Trophoblast cell (in vitro differentiated cells and primary cell): ENCODE measurements at regions not wholly inside any gene's neighbourhood (a gene's known extent, or its start where the extent isn't known, plus 50 kb on each side); places are given as distances from the start of the nearest gene placed in this dataset.

Experiments used
- DNase-seq, 2 donors: peaks; one replicate each; pipeline ENCODE4 v3.0.0-alpha.2; 2016
- H2AFZ ChIP-seq: 2 replicates; pipeline ENCODE4 v1.6.1; 2013; ENCODE audit warnings: low read length, moderate library complexity, mild to moderate bottlenecking; ENCODE audit not compliant: insufficient read depth, poor library complexity
- H2AK5ac ChIP-seq: 2 replicates; pipeline ENCODE4 v1.6.1; 2013; ENCODE audit warnings: mild to moderate bottlenecking, low read length
- H2BK120ac ChIP-seq: 2 replicates; pipeline ENCODE4 v1.6.1; 2013; ENCODE audit warnings: low read length, mild to moderate bottlenecking, moderate library complexity; ENCODE audit not compliant: insufficient read depth, poor library complexity
- H2BK12ac ChIP-seq: 2 replicates; pipeline ENCODE4 v1.6.1; 2013; ENCODE audit warnings: mild to moderate bottlenecking, low read length, moderate library complexity
- H2BK5ac ChIP-seq: 2 replicates; pipeline ENCODE4 v1.6.1; 2013; ENCODE audit warnings: low read length, low read depth, moderate library complexity, mild to moderate bottlenecking; ENCODE audit not compliant: poor library complexity
- H3K14ac ChIP-seq: 2 replicates; pipeline ENCODE4 v1.6.1; 2013; ENCODE audit warnings: mild to moderate bottlenecking, low read length
- H3K18ac ChIP-seq: 2 replicates; pipeline ENCODE4 v1.6.1; 2013; ENCODE audit warnings: mild to moderate bottlenecking, low read length
- H3K23ac ChIP-seq: 2 replicates; pipeline ENCODE4 v1.6.1; 2013; ENCODE audit warnings: low read length
- H3K27ac ChIP-seq: 2 replicates; pipeline ENCODE4 v1.5.1; 2013; ENCODE audit warnings: low read depth, mild to moderate bottlenecking, inconsistent platforms, low read length, moderate library complexity
- H3K27me3 ChIP-seq: 2 replicates; pipeline ENCODE4 v1.6.1; 2013; ENCODE audit warnings: inconsistent platforms, mild to moderate bottlenecking, low read length, moderate library complexity; ENCODE audit not compliant: insufficient read depth
- H3K36me3 ChIP-seq, 2 experiments: 1 replicate in 1 of 2; 2 replicates in 1 of 2; pipeline ENCODE4 v1.6.1; 2013; ENCODE audit warnings: low read length in 2 of 2, mild to moderate bottlenecking in 2 of 2, moderate library complexity in 1 of 2; ENCODE audit not compliant: insufficient read depth in 2 of 2, control insufficient read depth in 1 of 2
- H3K4ac ChIP-seq: 2 replicates; pipeline ENCODE4 v1.6.1; 2013; ENCODE audit warnings: low read depth, mild to moderate bottlenecking, low read length, moderate library complexity
- H3K4me1 ChIP-seq, 2 experiments: 1 replicate in 1 of 2; 2 replicates in 1 of 2; pipeline ENCODE4 v1.6.1; 2013; ENCODE audit warnings: low read length in 2 of 2, mild to moderate bottlenecking in 2 of 2, moderate library complexity in 1 of 2; ENCODE audit not compliant: insufficient read depth in 2 of 2, control insufficient read depth in 1 of 2
- H3K4me2 ChIP-seq: 2 replicates; pipeline ENCODE4 v1.6.1; 2013; ENCODE audit warnings: inconsistent platforms, mild to moderate bottlenecking, low read length, moderate library complexity
- H3K4me3 ChIP-seq: 2 replicates; pipeline ENCODE4 v1.5.1; 2013; ENCODE audit warnings: mild to moderate bottlenecking, low read depth, low read length, inconsistent platforms
- H3K79me1 ChIP-seq: one replicate; pipeline ENCODE4 v1.6.1; 2013; ENCODE audit warnings: low read length
- H3K79me2 ChIP-seq: 2 replicates; pipeline ENCODE4 v1.6.1; 2013; ENCODE audit warnings: low read length, mild to moderate bottlenecking; ENCODE audit not compliant: control insufficient read depth, insufficient read depth, poor library complexity
- H3K9ac ChIP-seq: 2 replicates; pipeline ENCODE4 v1.6.1; 2013; ENCODE audit warnings: mild to moderate bottlenecking, low read length
- H3K9me3 ChIP-seq: 2 replicates; pipeline ENCODE4 v1.6.1; 2013; ENCODE audit warnings: low read depth, mild to moderate bottlenecking, control low read depth, inconsistent platforms, low read length; ENCODE audit not compliant: insufficient read depth
- H4K12ac ChIP-seq: 2 replicates; pipeline ENCODE4 v1.6.1; 2013; ENCODE audit warnings: low read depth, mild to moderate bottlenecking, low read length, moderate library complexity
- H4K8ac ChIP-seq: 2 replicates; pipeline ENCODE4 v1.6.1; 2013; ENCODE audit warnings: low read depth, mild to moderate bottlenecking, low read length, moderate library complexity
- H4K91ac ChIP-seq: one replicate; pipeline ENCODE4 v1.6.1; 2013; ENCODE audit warnings: low read depth, mild to moderate bottlenecking, low read length, moderate library complexity
- whole genome bisulfite sequencing: extraction: QIAGEN DNeasy Blood & Tissue Kit; methylation state at CpG from one replicate; pipeline ENCODE4 v1.1.7; 2013; ENCODE audit warnings: missing lambda C conversion rate; ENCODE audit not compliant: insufficient read length, insufficient coverage; ENCODE audit errors: extremely low coverage; 5-methylcytosine and 5-hydroxymethylcytosine counted together

DNA sequence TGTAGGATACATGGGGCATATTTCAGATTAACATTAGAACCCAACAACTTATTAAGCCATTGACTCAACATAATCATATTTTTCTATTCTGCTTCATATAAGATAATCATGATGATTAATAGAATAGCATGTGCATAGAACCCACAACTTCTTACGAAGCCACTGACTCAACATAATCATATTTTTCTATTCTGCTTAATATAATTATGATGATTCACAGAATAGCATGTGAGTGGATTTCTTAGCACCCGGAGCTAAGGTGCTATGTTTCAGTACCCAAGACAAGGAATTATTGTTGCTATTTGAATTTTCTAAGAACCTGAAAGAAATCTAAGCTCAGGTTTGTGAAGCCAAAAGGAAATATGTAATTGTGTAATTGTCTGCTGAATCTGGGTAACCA lies 96.8 kb downstream of the TENT5A start:
- no peak overlapping the region for H2AK5ac ChIP-seq
- H4K8ac ChIP-seq, result no peak overlapping the region
- no peak overlapping the region for H3K23ac ChIP-seq
- no peak overlapping the region for H3K27ac ChIP-seq
- no peak overlapping the region for H3K14ac ChIP-seq
- H2AFZ ChIP-seq, result no peak overlapping the region
- DNase-seq, result no peak
- no peak overlapping the region for H2BK12ac ChIP-seq
- no peak overlapping the region for H3K9ac ChIP-seq
- no peak overlapping the region for H3K4ac ChIP-seq
- no peak overlapping the region for H3K4me2 ChIP-seq
- no peak overlapping the region for H3K18ac ChIP-seq
- H3K79me1 ChIP-seq, result no peaks in the 10 kb centered on the region
- H2BK120ac ChIP-seq, result no peak overlapping the region
- H3K27me3 ChIP-seq, result no peaks in the 10 kb centered on the region
- H2BK5ac ChIP-seq, result no peak overlapping the region
- H3K79me2 ChIP-seq, result no peaks in the 10 kb centered on the region
- no peak overlapping the region for H4K12ac ChIP-seq
- H3K4me3 ChIP-seq, result no peak overlapping the region
- H3K9me3 ChIP-seq, result no peaks in the 10 kb centered on the region
- no CpG with 5 or more reads among the region's 2 CpGs for WGBS
- no peaks in the 10 kb centered on the region for H3K36me3 ChIP-seq
- no peaks in the 10 kb centered on the region for H3K4me1 ChIP-seq
- H4K91ac ChIP-seq, result no peak overlapping the region

DNA sequence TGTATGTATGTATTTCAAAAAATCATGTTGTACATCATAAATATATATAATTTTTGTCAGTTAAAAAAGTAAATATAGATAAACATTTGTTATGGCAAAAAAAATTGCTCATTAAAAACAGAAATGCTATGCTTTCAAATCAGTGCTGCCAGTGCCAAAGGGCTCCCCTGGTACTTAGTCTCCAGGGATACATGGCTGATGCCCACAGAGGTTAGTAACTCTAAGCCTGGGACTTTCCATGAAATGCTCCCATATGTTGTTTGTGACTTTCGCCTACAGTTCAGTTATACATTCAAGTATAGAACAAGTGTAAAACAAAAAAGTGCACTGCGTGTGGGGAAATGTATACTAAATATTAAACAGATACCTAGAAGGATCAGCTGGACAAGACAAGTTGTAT lies 104.0 kb downstream of the TENT5A start:
- H3K36me3 ChIP-seq, result no peaks in the 10 kb centered on the region
- no peak overlapping the region for H3K4me3 ChIP-seq
- no peaks in the 10 kb centered on the region for H3K27me3 ChIP-seq
- no peaks in the 10 kb centered on the region for H3K4me1 ChIP-seq
- no peak overlapping the region for H4K12ac ChIP-seq
- H3K14ac ChIP-seq, result no peak overlapping the region
- no peak overlapping the region for H3K9ac ChIP-seq
- WGBS, result no CpG with 5 or more reads among the region's 2 CpGs
- no peak overlapping the region for H3K27ac ChIP-seq
- H3K9me3 ChIP-seq, result no peaks in the 10 kb centered on the region
- H2AK5ac ChIP-seq, result no peak overlapping the region
- H3K4ac ChIP-seq, result no peak overlapping the region
- no peak overlapping the region for H4K91ac ChIP-seq
- no peak overlapping the region for H3K4me2 ChIP-seq
- no peak overlapping the region for H2BK5ac ChIP-seq
- no peak overlapping the region for H4K8ac ChIP-seq
- no peak overlapping the region for H3K18ac ChIP-seq
- no peak overlapping the region for H2AFZ ChIP-seq
- H2BK12ac ChIP-seq, result no peak overlapping the region
- no peak overlapping the region for H2BK120ac ChIP-seq
- no peak for DNase-seq
- H3K23ac ChIP-seq, result no peak overlapping the region
- no peaks in the 10 kb centered on the region for H3K79me2 ChIP-seq
- H3K79me1 ChIP-seq, result no peaks in the 10 kb centered on the region

DNA sequence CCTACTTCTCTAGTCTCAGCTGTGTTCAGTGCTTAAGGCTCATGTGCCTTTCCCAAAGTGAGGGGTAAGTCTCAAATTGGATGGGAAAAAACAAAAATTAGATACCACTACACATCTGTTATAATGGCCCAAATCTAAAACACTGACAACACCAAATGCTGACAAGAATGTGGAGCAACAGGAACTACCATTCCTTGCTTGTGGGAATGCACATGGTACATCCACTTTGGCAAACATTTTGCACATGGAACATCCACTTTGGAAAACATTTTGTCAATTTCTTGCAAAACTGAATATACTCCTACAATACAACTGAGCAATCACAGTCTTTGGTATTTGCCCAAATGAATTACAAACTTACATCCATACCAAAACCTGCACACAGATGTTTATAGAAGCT lies 109.3 kb downstream of the TENT5A start:
- Histone ChIP-seq H3K27me3 (no peaks in the 10 kb centered on the region), H3K23ac (no peak overlapping the region), H2BK120ac (no peak overlapping the region), H3K36me3 (no peaks in the 10 kb centered on the region), H3K18ac (no peak overlapping the region), H4K8ac (no peak overlapping the region), H3K14ac (no peak overlapping the region), H3K4me1 (peaks cover 2 to 3% of the 10 kb centered on the region in 2 experiments), H2AK5ac (no peak overlapping the region), H3K4me2 (no peak overlapping the region), H2AFZ (no peak overlapping the region), H3K9ac (no peak overlapping the region), H3K27ac (no peak overlapping the region), H4K91ac (no peak overlapping the region), H4K12ac (no peak overlapping the region), H3K4me3 (no peak overlapping the region), H2BK5ac (no peak overlapping the region), H3K79me2 (no peaks in the 10 kb centered on the region), H2BK12ac (no peak overlapping the region), H3K9me3 (no peaks in the 10 kb centered on the region), H3K79me1 (peaks cover 2% of the 10 kb centered on the region), H3K4ac (no peak overlapping the region)
- peak in 1 of 2 donors; percentile 55 for DNase-seq

DNA sequence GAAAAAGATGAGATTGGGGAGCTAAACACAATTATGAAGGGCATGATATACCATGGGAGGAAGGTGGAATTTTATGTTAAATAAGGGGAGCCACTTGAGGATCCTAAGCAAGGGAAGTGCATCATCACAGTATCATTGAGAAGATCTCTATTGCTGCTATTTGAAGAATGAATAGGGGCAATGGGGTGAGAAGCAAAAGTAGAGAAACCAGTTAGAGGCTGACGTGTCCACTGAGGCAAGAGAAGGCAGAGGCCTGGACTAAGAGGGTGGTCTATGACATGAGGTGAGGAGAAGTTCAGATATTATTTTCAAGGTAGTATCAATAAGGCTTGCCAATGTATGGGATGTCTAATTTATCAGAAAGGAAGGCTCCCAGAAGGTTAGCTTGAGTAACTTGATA lies 111.6 kb downstream of the TENT5A start:
- Histone ChIP-seq H3K4me3 (no peak overlapping the region), H3K9ac (no peak overlapping the region), H3K4ac (no peak overlapping the region), H2AFZ (no peak overlapping the region), H4K12ac (no peak overlapping the region), H2BK12ac (no peak overlapping the region), H3K4me2 (no peak overlapping the region), H2BK120ac (no peak overlapping the region), H2AK5ac (no peak overlapping the region), H4K91ac (no peak overlapping the region), H3K4me1 (peaks cover 2 to 3% of the 10 kb centered on the region in 2 experiments), H3K27me3 (no peaks in the 10 kb centered on the region), H3K9me3 (no peaks in the 10 kb centered on the region), H3K79me1 (peaks cover 2% of the 10 kb centered on the region), H3K79me2 (no peaks in the 10 kb centered on the region), H3K14ac (no peak overlapping the region), H3K18ac (no peak overlapping the region), H3K27ac (no peak overlapping the region), H4K8ac (no peak overlapping the region), H2BK5ac (no peak overlapping the region), H3K23ac (no peak overlapping the region), H3K36me3 (no peaks in the 10 kb centered on the region)
- peak; percentile 71 to 95 for DNase-seq
- no CpG with 5 or more reads among the region's 1 CpG for WGBS
